Cardiac fibroblast (primary cell): ENCODE measurements at regions not wholly inside any gene's neighbourhood (a gene's known extent, or its start where the extent isn't known, plus 50 kb on each side); places are given as distances from the start of the nearest gene placed in this dataset.
"Not testable (repeated sequence)": the region's sequence is repeated elsewhere in the genome, so short reads cannot be mapped to it uniquely, and the experiment has no call there.

ENCODE experiments used
- DNase-seq, 2 donors: peaks; one replicate each; pipeline versions ENCODE4 v3.0.0 to v3.0.0-alpha.2; 2010; ENCODE audit warnings: low read depth in 2 of 2
- H3K4me3 ChIP-seq, 2 donors: replicated peaks in 1 of 2; 1 replicate in 1 of 2; 2 replicates in 1 of 2; pipeline ENCODE4 v1.5.1; 2011; ENCODE audit warnings: low read depth in 2 of 2, low read length in 2 of 2, mild to moderate bottlenecking in 2 of 2, moderate library complexity in 1 of 2
- TF ChIP-seq, protein P1 (sequence below): IDR thresholded peaks from one replicate; pipeline ENCODE4 v1.5.1; 2011; ENCODE audit warnings: low read depth, mild to moderate bottlenecking, low read length, inconsistent platforms

- no peak for DNase-seq
These were observed 443.4 kb downstream of the TECRL start for GRCh38 chr4:63965875-63966274.

GRCh38 chr4:63942706-63943286, 466.5 kb downstream of the TECRL start:
- not testable (repeated sequence) for H3K4me3 ChIP-seq, DNase-seq

More at GRCh38 chr4:63965875-63966274, 443.4 kb downstream of the TECRL start:
- TF ChIP-seq, protein P1, sequence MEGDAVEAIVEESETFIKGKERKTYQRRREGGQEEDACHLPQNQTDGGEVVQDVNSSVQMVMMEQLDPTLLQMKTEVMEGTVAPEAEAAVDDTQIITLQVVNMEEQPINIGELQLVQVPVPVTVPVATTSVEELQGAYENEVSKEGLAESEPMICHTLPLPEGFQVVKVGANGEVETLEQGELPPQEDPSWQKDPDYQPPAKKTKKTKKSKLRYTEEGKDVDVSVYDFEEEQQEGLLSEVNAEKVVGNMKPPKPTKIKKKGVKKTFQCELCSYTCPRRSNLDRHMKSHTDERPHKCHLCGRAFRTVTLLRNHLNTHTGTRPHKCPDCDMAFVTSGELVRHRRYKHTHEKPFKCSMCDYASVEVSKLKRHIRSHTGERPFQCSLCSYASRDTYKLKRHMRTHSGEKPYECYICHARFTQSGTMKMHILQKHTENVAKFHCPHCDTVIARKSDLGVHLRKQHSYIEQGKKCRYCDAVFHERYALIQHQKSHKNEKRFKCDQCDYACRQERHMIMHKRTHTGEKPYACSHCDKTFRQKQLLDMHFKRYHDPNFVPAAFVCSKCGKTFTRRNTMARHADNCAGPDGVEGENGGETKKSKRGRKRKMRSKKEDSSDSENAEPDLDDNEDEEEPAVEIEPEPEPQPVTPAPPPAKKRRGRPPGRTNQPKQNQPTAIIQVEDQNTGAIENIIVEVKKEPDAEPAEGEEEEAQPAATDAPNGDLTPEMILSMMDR: no peak
- H3K4me3 ChIP-seq: no peak overlapping the region

DNA sequence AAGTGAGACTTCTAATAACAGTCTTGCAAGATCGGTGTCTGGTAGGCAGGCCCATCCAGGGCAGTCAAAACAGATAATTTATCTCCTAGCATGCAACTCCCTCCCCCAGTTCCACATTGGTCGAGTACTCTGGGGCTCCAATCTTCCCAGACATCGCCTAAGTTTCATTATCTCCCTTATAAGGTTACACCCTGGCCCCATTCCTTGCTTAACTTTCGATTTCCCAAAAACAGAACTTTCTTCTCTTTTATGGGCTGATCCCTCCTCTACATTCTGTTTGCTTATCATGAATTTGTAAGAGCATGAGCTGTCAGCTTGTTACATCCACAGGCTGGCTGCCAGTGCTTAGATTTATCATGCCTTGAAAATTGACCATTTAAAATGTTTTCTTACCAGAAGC, 471.3 kb downstream of the TECRL start:
- peak; percentile 1 to 35 for DNase-seq
- TF ChIP-seq, protein P1: no peak
- no peak overlapping the region for H3K4me3 ChIP-seq

DNA sequence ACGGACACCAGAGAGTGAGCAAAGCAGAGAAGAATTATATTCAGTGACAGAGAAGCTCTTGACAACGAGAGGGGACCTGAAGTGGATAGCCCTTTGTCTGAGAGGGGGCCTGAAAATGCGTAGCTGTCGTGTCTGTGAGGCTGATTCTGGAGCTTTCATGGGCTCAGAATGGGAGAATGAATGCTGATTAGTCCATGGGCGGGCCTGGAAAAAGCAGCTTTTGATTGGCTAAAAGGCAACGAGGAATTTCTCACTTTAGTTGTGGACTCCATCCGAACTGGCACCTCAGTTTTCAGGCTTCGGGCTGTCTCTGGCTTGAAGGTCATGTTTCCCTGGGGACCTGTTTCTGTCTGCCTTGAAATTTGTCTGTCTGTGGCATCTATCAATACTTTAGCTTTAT, 487.1 kb downstream of the TECRL start:
- no peak for DNase-seq
- H3K4me3 ChIP-seq: no peak overlapping the region
- TF ChIP-seq, protein P1: no peak

- TF ChIP-seq, protein P1: no peak
- H3K4me3 ChIP-seq: no peak overlapping the region
- DNase-seq: no peak
These were observed 487.7 kb downstream of the TECRL start for GRCh38 chr4:63921561-63921960.

- no peak overlapping the region for H3K4me3 ChIP-seq
- TF ChIP-seq, protein P1: no peak
- no peak for DNase-seq
These were observed 489.4 kb downstream of the TECRL start for GRCh38 chr4:63919636-63920365.

GRCh38 chr4:63906660-63907183, 502.5 kb downstream of the TECRL start:
- no peak for DNase-seq

More at GRCh38 chr4:63906660-63907183, 502.5 kb downstream of the TECRL start:
- H3K4me3 ChIP-seq: no peak overlapping the region
- TF ChIP-seq, protein P1: no peak
